NCI-H2171 treated with DMSO at 0.1 percent for 48 hours (cell line): ENCODE measurements at regions not wholly inside any gene's neighbourhood (a gene's known extent, or its start where the extent isn't known, plus 50 kb on each side); places are given as distances from the start of the nearest gene placed in this dataset.

Experiments used
- DNase-seq: peaks from one replicate; lab custom pipeline; 2025; lab: John Stamatoyannopoulos, UW

GRCh38 chr1:68378296-68379084, 71.3 kb downstream of the RPE65 start:
- DNase-seq = no peak

- DNase-seq = no peak
Measured at GRCh38 chr1:68377098-68377497, 72.7 kb downstream of the RPE65 start.

GRCh38 chr1:68376441-68376840, 73.3 kb downstream of the RPE65 start:
- peak; percentile 78 for DNase-seq

- DNase-seq = peak; percentile 9
Measured at GRCh38 chr1:68375919-68376318, 73.8 kb downstream of the RPE65 start.

- no peak for DNase-seq
Measured at GRCh38 chr1:68373173-68373572, 76.6 kb downstream of the RPE65 start.

- DNase-seq = no peak
Measured at GRCh38 chr1:68372487-68372886, 77.3 kb downstream of the RPE65 start.

GRCh38 chr1:68370101-68370915, 79.4 kb downstream of the RPE65 start:
- DNase-seq = no peak

- no peak for DNase-seq
Measured at GRCh38 chr1:68366572-68366971, 83.2 kb downstream of the RPE65 start.

- DNase-seq = no peak
Measured at GRCh38 chr1:68365709-68366382, 83.9 kb downstream of the RPE65 start.

- no peak for DNase-seq
Measured at GRCh38 chr1:68363339-68363738, 86.4 kb downstream of the RPE65 start.

- no peak for DNase-seq
Measured at GRCh38 chr1:68361346-68361910, 88.3 kb downstream of the RPE65 start.

- DNase-seq = no peak
Measured at GRCh38 chr1:68359045-68359444, 90.7 kb downstream of the RPE65 start.

- no peak for DNase-seq
Measured at GRCh38 chr1:68358439-68358838, 91.3 kb downstream of the RPE65 start.

- no peak for DNase-seq
Measured at GRCh38 chr1:68355614-68356013, 94.1 kb downstream of the RPE65 start.

GRCh38 chr1:68352202-68352601, 97.6 kb downstream of the RPE65 start:
- no peak for DNase-seq

- no peak for DNase-seq
Measured at GRCh38 chr1:68347415-68347814, 102.3 kb downstream of the RPE65 start.

GRCh38 chr1:68346188-68346808, 103.5 kb downstream of the RPE65 start:
- DNase-seq = peak; percentile 40

- no peak for DNase-seq
Measured at GRCh38 chr1:68344208-68344607, 105.5 kb downstream of the RPE65 start.

GRCh38 chr1:68340951-68341350, 108.6 kb upstream of the WLS start:
- DNase-seq = no peak

- no peak for DNase-seq
Measured at GRCh38 chr1:68339505-68339904, 107.2 kb upstream of the WLS start.

- no peak for DNase-seq
Measured at GRCh38 chr1:68338081-68338480, 105.8 kb upstream of the WLS start.

- DNase-seq = no peak
Measured at GRCh38 chr1:68332041-68332440, 99.7 kb upstream of the WLS start.
